NCI-H2196 (cell line): ENCODE measurements at regions not wholly inside any gene's neighbourhood (a gene's known extent, or its start where the extent isn't known, plus 50 kb on each side); places are given as distances from the start of the nearest gene placed in this dataset.

Source experiments
- DNase-seq: peaks from one replicate; lab custom pipeline; 2025; ENCODE audit not compliant: unreplicated experiment; lab: John Stamatoyannopoulos, UW

DNA sequence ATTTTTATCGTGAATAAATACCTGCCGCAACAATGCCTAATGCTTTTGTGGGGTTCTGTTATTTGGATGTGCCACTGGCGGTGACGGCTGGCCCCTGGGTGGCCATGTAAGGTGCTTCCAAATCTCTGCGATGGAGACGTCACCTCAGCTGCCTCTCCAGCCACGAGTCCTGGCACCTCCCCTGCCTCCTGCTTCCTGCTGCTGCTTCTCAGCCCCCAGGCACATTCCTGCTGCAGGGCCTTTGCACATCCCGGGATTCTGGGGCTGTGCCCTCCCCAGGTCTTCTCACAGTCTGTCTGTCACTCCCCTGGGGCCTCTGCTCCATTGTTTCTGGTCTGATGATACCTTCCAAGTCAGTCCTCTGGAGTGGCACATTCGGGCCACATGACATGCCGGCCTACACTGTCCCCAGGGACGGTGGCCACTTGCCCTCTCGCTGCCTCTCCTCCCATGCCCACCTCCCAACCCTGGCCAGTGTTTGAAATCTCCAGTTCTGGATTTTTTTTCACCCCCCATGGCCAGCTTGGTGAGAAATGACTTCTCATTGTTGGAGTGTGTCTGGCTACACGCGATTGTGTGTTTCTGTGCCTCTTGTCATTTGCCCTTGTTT is 151.8 kb downstream of the KIF26A start:
- no peak for DNase-seq

DNA sequence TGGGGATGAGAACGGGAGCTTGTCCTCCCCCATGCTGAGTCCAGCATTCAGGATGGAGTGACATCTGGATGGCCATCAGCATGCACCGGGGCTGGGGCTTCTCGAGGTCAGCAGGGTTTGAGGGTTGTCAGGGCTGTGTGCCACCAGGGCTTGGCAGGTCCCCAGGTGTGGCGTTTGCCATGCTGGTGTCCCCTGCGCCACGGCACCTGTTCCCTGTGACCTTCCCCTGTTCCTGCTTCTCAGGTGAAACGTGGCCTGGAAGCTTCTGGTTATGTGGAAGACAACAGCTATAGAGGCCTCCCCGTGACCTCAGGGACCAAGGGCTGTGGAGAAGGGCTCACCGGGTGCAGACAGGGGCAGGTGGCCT is 152.4 kb downstream of the KIF26A start:
- no peak for DNase-seq

- DNase-seq, result peak; percentile 14
These were observed 153.0 kb downstream of the KIF26A start for GRCh38 chr14:104291123-104292000.

GRCh38 chr14:104292084-104292970 is 153.9 kb downstream of the KIF26A start:
- DNase-seq, result no peak

- DNase-seq, result no peak
These were observed 154.9 kb downstream of the KIF26A start for GRCh38 chr14:104293231-104293841.

- no peak for DNase-seq
These were observed 155.7 kb downstream of the KIF26A start for GRCh38 chr14:104293851-104294627.

GRCh38 chr14:104294628-104294982 is 156.2 kb downstream of the KIF26A start:
- DNase-seq, result no peak

DNA sequence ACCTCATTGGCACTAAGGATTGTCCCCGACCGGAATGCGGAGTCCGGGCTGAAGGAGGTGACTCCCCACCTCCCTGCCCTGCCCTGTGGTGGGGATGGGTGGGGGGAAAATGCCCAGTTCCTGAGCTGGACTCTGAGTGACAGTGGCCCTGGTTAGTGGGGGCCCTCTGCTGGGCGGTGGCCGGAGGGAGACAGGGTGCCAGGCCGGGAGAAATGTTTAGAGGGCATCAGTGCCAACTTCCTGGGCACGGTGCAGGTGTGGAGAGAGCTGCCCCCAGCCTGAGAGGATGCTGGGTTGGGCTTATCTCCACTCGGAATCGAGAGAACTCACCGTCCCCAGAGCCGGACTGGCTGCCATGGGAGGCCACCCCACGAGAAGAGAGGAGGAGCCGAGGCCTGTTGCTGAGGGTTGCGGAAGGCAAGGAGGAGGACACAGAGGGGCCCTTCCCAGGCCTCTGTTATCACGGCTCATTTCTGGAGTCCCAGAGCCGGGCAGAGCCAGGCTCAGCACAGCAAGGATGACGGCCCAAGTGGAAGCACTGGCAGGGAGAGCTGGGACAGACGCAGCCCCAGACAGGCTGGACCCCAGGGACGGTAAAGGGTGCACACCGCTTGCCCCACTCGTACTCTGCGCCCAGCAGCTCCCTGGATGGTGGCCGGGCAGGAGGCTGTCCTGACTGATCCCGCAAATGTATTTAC is 156.7 kb downstream of the KIF26A start:
- no peak for DNase-seq

DNA sequence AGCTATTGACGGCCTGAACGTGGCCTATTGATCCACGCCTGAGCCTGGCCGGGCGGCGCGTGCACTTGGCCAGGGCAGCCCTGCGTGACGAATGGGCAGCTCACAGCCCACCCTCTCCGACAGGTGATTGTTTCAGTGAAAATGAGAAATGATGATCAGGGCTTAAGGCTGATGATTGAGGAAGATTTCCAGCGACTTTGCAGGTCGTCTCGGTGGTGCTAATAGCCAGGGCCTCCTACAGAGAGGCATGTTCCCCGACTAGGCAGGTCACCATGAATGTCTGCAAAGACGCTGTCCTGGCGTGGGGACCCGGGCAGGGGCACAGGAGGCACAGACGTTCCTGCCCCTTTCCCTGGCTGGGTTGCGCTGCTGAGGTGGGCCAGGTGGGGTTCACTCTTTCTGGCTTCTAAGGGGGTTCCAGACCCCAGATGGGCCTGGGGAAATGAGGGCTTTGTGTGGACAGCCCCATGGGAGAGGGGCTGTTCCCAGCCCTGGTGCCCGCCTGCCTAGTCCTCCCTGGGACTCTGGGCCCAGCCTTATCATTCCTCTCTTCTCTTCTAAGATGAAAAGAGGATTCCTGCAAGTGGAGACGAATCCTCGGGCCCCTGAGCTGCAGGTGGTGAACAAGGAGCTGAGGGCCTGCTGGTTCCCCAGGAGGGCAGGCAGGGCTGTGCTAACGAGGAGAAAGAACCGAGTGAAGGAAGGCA is 157.4 kb downstream of the KIF26A start:
- no peak for DNase-seq

- no peak for DNase-seq
These were observed 158.3 kb downstream of the KIF26A start for GRCh38 chr14:104296388-104297312.

DNA sequence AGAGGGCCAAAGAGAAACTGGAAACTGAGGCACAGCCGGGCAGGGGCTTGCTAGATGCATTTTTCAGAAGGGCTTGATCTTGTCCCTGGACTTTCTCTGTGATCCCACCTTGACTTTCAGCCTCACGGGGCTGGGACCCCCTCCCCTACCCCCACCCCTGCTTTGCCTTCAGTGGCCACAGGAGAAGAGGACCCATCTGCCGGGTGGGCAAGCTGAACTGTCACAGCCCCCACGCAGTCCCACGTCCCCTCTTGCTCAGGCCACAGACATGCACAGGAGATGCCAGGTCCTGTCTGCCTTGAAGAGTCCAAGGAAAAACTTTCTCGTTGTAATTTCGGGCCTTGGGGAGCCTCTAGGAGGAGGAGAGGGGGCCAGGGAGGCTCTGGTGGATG is 158.9 kb downstream of the KIF26A start:
- no peak for DNase-seq

DNA sequence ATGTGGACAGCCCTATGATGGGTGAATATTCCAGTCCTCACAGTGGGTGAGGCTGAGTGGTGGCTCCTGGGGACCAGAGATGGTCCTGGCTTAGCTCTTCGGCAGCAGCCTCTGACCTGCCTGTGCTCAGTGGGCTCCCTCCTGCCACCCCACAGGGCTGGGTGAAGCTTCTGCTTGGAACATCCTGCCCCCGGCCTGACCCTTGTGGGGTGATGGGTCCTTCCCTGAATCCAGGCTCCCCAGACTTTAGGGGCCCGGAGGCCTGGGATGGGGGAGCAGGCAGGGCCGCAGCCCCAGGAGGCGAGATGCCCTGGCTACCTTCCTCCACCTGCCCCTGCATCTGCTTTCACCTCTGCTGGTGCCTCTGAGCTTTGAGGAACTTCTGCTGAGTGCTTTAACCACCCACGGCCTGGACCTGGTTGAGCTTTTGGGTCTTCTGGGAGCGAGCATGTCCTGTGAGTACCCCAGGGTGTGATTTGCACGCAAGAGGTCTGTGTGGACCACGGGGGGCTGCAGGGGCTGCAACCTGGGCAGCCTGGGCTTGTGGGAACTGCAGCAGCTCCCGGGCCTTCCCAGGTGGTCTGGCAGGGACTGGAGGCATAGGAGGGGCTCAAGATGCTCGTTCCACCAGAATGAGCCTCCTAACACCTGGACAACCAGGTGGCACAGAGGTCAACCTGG is 159.5 kb downstream of the KIF26A start:
- no peak for DNase-seq

DNA sequence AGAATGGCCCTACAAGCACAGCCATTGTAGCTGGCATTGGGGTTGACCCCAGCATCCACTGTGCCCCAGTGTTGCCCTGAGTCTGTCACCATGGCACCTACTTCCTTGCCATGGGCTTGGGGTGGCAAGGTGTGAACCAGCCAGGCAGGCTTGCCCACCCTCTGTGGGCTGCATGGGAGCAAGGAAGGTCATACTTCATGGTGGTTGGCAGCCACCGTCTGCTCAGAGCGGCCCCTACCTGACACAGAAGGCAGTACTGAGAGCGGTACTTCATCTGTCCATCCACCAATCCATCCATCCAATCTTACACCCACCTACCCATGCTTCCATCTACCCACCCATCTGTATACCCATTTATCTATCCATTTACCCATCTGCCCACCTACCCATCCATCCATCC is 160.1 kb downstream of the KIF26A start:
- no peak for DNase-seq

GRCh38 chr14:104299993-104300761 is 161.8 kb downstream of the KIF26A start:
- DNase-seq, result peak; percentile 51

GRCh38 chr14:104301731-104302460 is 163.5 kb downstream of the KIF26A start:
- DNase-seq, result no peak

DNA sequence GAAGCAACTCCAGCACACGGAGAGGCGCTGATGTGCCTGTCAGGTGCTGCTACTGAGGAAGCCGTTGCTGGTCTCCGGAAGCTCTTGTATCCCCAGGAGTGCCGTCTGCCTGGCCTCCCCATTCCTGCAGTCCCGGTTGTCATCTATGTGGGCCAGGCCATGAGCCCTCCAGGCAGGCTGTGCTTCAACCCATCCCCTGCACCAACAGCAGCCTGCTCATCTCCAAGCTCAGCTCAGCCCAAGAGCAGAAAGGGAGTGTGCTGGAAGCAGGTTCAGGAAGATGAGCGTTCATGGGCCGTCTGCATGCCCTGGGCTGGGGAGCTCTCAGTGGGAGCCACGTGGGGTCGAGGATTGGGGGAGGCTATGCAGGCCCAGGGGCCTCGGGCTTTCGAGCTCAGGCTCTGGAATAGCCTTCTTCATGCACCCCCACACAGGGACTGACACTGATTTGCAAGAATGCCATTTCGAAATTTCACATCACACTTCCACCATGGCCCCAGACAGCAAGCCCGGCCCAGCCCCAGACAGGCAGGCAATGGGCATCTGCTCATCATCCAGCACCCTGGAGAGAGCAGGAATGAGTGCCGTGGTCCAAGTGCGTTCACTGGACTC is 164.5 kb downstream of the KIF26A start:
- no peak for DNase-seq
